DOHH2 (cell line): ENCODE measurements at regions not wholly inside any gene's neighbourhood (a gene's known extent, or its start where the extent isn't known, plus 50 kb on each side); places are given as distances from the start of the nearest gene placed in this dataset.

Source experiments
- CTCF ChIP-seq: fragments of 200-600 bp; sonication (generic); IDR thresholded peaks from one replicate; pipeline ENCODE4 v1.5.1; 2014; ENCODE audit warnings: antibody characterized with exemption, mild to moderate bottlenecking, low read depth, low read length; ENCODE audit not compliant: poor library complexity, severe bottlenecking
- EZH2phosphoT487 ChIP-seq: fragments of 200-600 bp; sonication (generic); IDR thresholded peaks from 2 replicates; pipeline ENCODE4 v1.6.1; 2017; ENCODE audit warnings: borderline replicate concordance, mild to moderate bottlenecking, antibody characterized with exemption, low read length, moderate library complexity, mixed read lengths

GRCh38 chr2:123696021-123696420 lies 329.1 kb upstream of the CNTNAP5 start:
- TF ChIP-seq EZH2phosphoT487 (no peak), CTCF (no peak)
